ENCODE measurements at regions not wholly inside any gene's neighbourhood (a gene's known extent, or its start where the extent isn't known, plus 50 kb on each side); places are given as distances from the start of the nearest gene placed in this dataset.
"Not testable (repeated sequence)": the region's sequence is repeated elsewhere in the genome, so short reads cannot be mapped to it uniquely, and the experiment has no call there.

GRCh38 chr6:150681578-150682395, 82.1 kb downstream of the PLEKHG1 start:
- in situ Hi-C loops (cut with MboI; ENCODE audit: low sequenced_read_pairs): no loop called here

GRCh38 chr6:150683320-150683719, 83.6 kb downstream of the PLEKHG1 start:
- in situ Hi-C loops (cut with MboI; ENCODE audit: low sequenced_read_pairs): no loop called here

GRCh38 chr6:150684161-150684560, 84.5 kb downstream of the PLEKHG1 start:
- in situ Hi-C loops (cut with MboI; ENCODE audit: low sequenced_read_pairs): no loop called here

GRCh38 chr6:150684714-150685459, 85.2 kb downstream of the PLEKHG1 start:
- in situ Hi-C loops (cut with MboI; ENCODE audit: low sequenced_read_pairs): no loop called here

- in situ Hi-C loops (cut with MboI; ENCODE audit: low sequenced_read_pairs): no loop called here
Measured at GRCh38 chr6:150685860-150686259, 86.2 kb downstream of the PLEKHG1 start.

GRCh38 chr6:150686566-150686965, 86.9 kb downstream of the PLEKHG1 start:
- in situ Hi-C loops (cut with MboI; ENCODE audit: low sequenced_read_pairs): no loop called here

- in situ Hi-C loops (cut with MboI; ENCODE audit: low sequenced_read_pairs): no loop called here
Measured at GRCh38 chr6:150687508-150687907, 87.8 kb downstream of the PLEKHG1 start.

GRCh38 chr6:150689900-150690590, 90.4 kb downstream of the PLEKHG1 start:
- in situ Hi-C loops (cut with MboI; ENCODE audit: low sequenced_read_pairs): no loop called here

- in situ Hi-C loops (cut with MboI; ENCODE audit: low sequenced_read_pairs): no loop called here
Measured at GRCh38 chr6:150690681-150691080, 91.0 kb downstream of the PLEKHG1 start.

- in situ Hi-C loops (cut with MboI; ENCODE audit: low sequenced_read_pairs): no loop called here
Measured at GRCh38 chr6:150691463-150691862, 91.8 kb downstream of the PLEKHG1 start.

- in situ Hi-C loops (cut with MboI; ENCODE audit: low sequenced_read_pairs): no loop called here
Measured at GRCh38 chr6:150692604-150693003, 92.9 kb downstream of the PLEKHG1 start.

- in situ Hi-C loops (cut with MboI; ENCODE audit: low sequenced_read_pairs): no loop called here
Measured at GRCh38 chr6:150694889-150695288, 95.2 kb downstream of the PLEKHG1 start.

- in situ Hi-C loops (cut with MboI; ENCODE audit: low sequenced_read_pairs): no loop called here
Measured at GRCh38 chr6:150695652-150696051, 96.0 kb downstream of the PLEKHG1 start.

- in situ Hi-C loops (cut with MboI; ENCODE audit: low sequenced_read_pairs): no loop called here
Measured at GRCh38 chr6:150696190-150696589, 96.5 kb downstream of the PLEKHG1 start.

- in situ Hi-C loops (cut with MboI; ENCODE audit: low sequenced_read_pairs): not testable (repeated sequence)
Measured at GRCh38 chr6:150696918-150697317, 97.2 kb downstream of the PLEKHG1 start.

GRCh38 chr6:150697515-150697914, 97.8 kb downstream of the PLEKHG1 start:
- in situ Hi-C loops (cut with MboI; ENCODE audit: low sequenced_read_pairs): no loop called here

GRCh38 chr6:150698391-150698790, 98.7 kb downstream of the PLEKHG1 start:
- in situ Hi-C loops (cut with MboI; ENCODE audit: low sequenced_read_pairs): no loop called here

GRCh38 chr6:150702675-150703074, 103.0 kb downstream of the PLEKHG1 start:
- in situ Hi-C loops (cut with MboI; ENCODE audit: low sequenced_read_pairs): no loop called here

GRCh38 chr6:150704447-150705192, 104.9 kb downstream of the PLEKHG1 start:
- in situ Hi-C loops (cut with MboI; ENCODE audit: low sequenced_read_pairs): no loop called here

- in situ Hi-C loops (cut with MboI; ENCODE audit: low sequenced_read_pairs): no loop called here
Measured at GRCh38 chr6:150705392-150705791, 105.7 kb downstream of the PLEKHG1 start.

- in situ Hi-C loops (cut with MboI; ENCODE audit: low sequenced_read_pairs): no loop called here
Measured at GRCh38 chr6:150710236-150710635, 110.6 kb downstream of the PLEKHG1 start.

All from HL-60/S4 treated with phorbol 12-myristate 13-acetate at 8.2 ng/mL for 4 days and 3 days (cell line).